Body of pancreas (tissue), 4 donors: ENCODE measurements at regions not wholly inside any gene's neighbourhood (a gene's known extent, or its start where the extent isn't known, plus 50 kb on each side); places are given as distances from the start of the nearest gene placed in this dataset.

Experiments used
- ATAC-seq: fragments of 150-250 bp; one replicate; pipeline ENCODE4 v1.9.1; 2016
- DNase-seq, 4 donors: peaks; one replicate each; pipeline ENCODE4 v3.0.0-alpha.2; 2019
- H3K27ac ChIP-seq, 4 donors: fragments of 200-600 bp; sonication (generic); 1 replicate in 3 of 4; 2 replicates in 1 of 4; pipeline versions ENCODE4 v1.5.1 to v1.6.1; 2016 to 2019; ENCODE audit warnings: mild to moderate bottlenecking in 1 of 4, mixed read lengths in 1 of 4, moderate library complexity in 1 of 4
- H3K27me3 ChIP-seq, 2 donors: fragments of 200-600 bp; sonication (generic); one replicate each; pipeline ENCODE4 v1.6.0; 2016; ENCODE audit warnings: mild to moderate bottlenecking in 1 of 2
- H3K36me3 ChIP-seq, 2 donors: fragments of 200-600 bp; sonication (generic); replicated peaks in 1 of 2; 2 replicates each; pipeline ENCODE4 v1.5.1; 2016; ENCODE audit warnings: low read depth in 2 of 2; ENCODE audit not compliant: insufficient read depth in 1 of 2
- H3K4me1 ChIP-seq: fragments of 200-600 bp; sonication (generic); one replicate; pipeline ENCODE4 v1.6.0; 2016
- H3K4me3 ChIP-seq, 2 donors: fragments of 200-600 bp; sonication (generic); 1 replicate in 1 of 2; 2 replicates in 1 of 2; pipeline ENCODE4 v1.5.1; 2016 to 2019
- H3K9me3 ChIP-seq, 3 donors: fragments of 200-600 bp; sonication (generic); 1 replicate in 2 of 3; 2 replicates in 1 of 3; pipeline ENCODE4 v1.5.1; 2016
- CTCF ChIP-seq, 7 experiments: fragments of 450-650 bp in 4 of 7; fragments of 200-600 bp in 3 of 7; sonication (generic) in 3 of 7; IDR thresholded peaks; one replicate each; pipeline ENCODE4 v1.5.1; 2016 to 2019; ENCODE audit warnings: antibody characterized with exemption in 7 of 7
- POLR2A ChIP-seq, 3 donors: fragments of 450-650 bp; IDR thresholded peaks; one replicate each; pipeline ENCODE4 v1.6.1; 2016; ENCODE audit warnings: antibody characterized with exemption in 3 of 3, mild to moderate bottlenecking in 2 of 3
- WGBS, 2 donors: methylation state at CpG; one replicate each; pipeline ENCODE4 v1.1.5; 2017; 5-methylcytosine and 5-hydroxymethylcytosine counted together
- intact Hi-C: fragments of 100-400 bp; cut with DNase I; formaldehyde crosslinking; loops from one replicate; pipeline ENCODE4 v1.15.1; 2023

GRCh38 chr3:178042376-178042775 lies 493.9 kb upstream of the KCNMB2 start:
- no peaks in the 10 kb centered on the region for H3K27me3 ChIP-seq
- DNase-seq (no peak), ATAC-seq (no peak)
- no peaks in the 10 kb centered on the region for H3K4me1 ChIP-seq
- 89 to 92% methylated on average over 3 of the region's 3 CpGs for WGBS, 2 donors
- no peaks in the 10 kb centered on the region for H3K36me3 ChIP-seq
- H3K27ac ChIP-seq = no peak overlapping the region
- no peak for TF ChIP-seq POLR2A (IDR thresholded peaks at IDR 0.05)
- TF ChIP-seq CTCF (IDR thresholded peaks at IDR 0.05) = no peak
- H3K9me3 ChIP-seq = no peaks in the 10 kb centered on the region
- intact Hi-C loops = no loop called here
- H3K4me3 ChIP-seq = no peak overlapping the region

GRCh38 chr3:178043084-178043483 lies 493.2 kb upstream of the KCNMB2 start:
- no peak for ATAC-seq
- no peaks in the 10 kb centered on the region for H3K36me3 ChIP-seq

GRCh38 chr3:178044320-178044719 lies 491.9 kb upstream of the KCNMB2 start:
- no peak for ATAC-seq
- Histone ChIP-seq H3K4me3 (no peak overlapping the region), H3K36me3 (no peaks in the 10 kb centered on the region), H3K4me1 (no peaks in the 10 kb centered on the region), H3K27ac (no peak overlapping the region), H3K9me3 (no peaks in the 10 kb centered on the region), H3K27me3 (no peaks in the 10 kb centered on the region)
- DNase-seq = no peak
- WGBS, 2 donors = 91 to 94% methylated on average over 2 of the region's 2 CpGs
- TF ChIP-seq CTCF (IDR thresholded peaks at IDR 0.05) (no peak), POLR2A (IDR thresholded peaks at IDR 0.05) (no peak)
- intact Hi-C loops = no loop called here

More at GRCh38 chr3:178043084-178043483, 493.2 kb upstream of the KCNMB2 start:
- intact Hi-C loops = no loop called here
- no peak for DNase-seq
- no peaks in the 10 kb centered on the region for H3K9me3 ChIP-seq
- no peaks in the 10 kb centered on the region for H3K4me1 ChIP-seq
- TF ChIP-seq POLR2A (IDR thresholded peaks at IDR 0.05) (no peak), CTCF (IDR thresholded peaks at IDR 0.05) (no peak)
- no peak overlapping the region for H3K27ac ChIP-seq
- 73 to 83% methylated on average over 3 of the region's 3 CpGs for WGBS, 2 donors
- H3K27me3 ChIP-seq = no peaks in the 10 kb centered on the region
- no peak overlapping the region for H3K4me3 ChIP-seq

- Histone ChIP-seq H3K27me3 (no peaks in the 10 kb centered on the region), H3K4me3 (no peak overlapping the region), H3K27ac (no peak overlapping the region), H3K4me1 (no peaks in the 10 kb centered on the region), H3K36me3 (no peaks in the 10 kb centered on the region), H3K9me3 (no peaks in the 10 kb centered on the region)
- intact Hi-C loops = no loop called here
- no peak for TF ChIP-seq POLR2A (IDR thresholded peaks at IDR 0.05)
- TF ChIP-seq CTCF (IDR thresholded peaks at IDR 0.05) = no peak
- ATAC-seq (no peak), DNase-seq (no peak)
- 79 to 89% methylated on average over 3 of the region's 3 CpGs for WGBS, 2 donors
Measured at GRCh38 chr3:178047496-178047895, 488.7 kb upstream of the KCNMB2 start.

- 58 to 79% methylated on average over 3 of the region's 3 CpGs for WGBS, 2 donors
Measured at GRCh38 chr3:178048768-178049167, 487.5 kb upstream of the KCNMB2 start.

More at GRCh38 chr3:178048768-178049167, 487.5 kb upstream of the KCNMB2 start:
- H3K4me1 ChIP-seq = no peaks in the 10 kb centered on the region
- no peaks in the 10 kb centered on the region for H3K9me3 ChIP-seq
- DNase-seq = no peak
- no peak for TF ChIP-seq POLR2A (IDR thresholded peaks at IDR 0.05)
- no peak for TF ChIP-seq CTCF (IDR thresholded peaks at IDR 0.05)
- H3K27ac ChIP-seq = no peak overlapping the region
- ATAC-seq = no peak
- H3K36me3 ChIP-seq = no peaks in the 10 kb centered on the region
- intact Hi-C loops = no loop called here
- no peaks in the 10 kb centered on the region for H3K27me3 ChIP-seq
- H3K4me3 ChIP-seq = no peak overlapping the region
